Mesothelial cell of epicardium (in vitro differentiated cells): ENCODE measurements at regions not wholly inside any gene's neighbourhood (a gene's known extent, or its start where the extent isn't known, plus 50 kb on each side); places are given as distances from the start of the nearest gene placed in this dataset.

ENCODE experiments used
- DNase-seq, 2 experiments: peaks; one replicate each; pipeline ENCODE4 v3.0.0; 2021; ENCODE audit warnings: low spot score in 2 of 2; ENCODE audit not compliant: unreplicated experiment in 2 of 2
- H3K27ac Mint-ChIP-seq: 2 replicates; pipeline ENCODE4 v1.8.0; 2021; ENCODE audit warnings: mixed read lengths
- H3K27me3 Mint-ChIP-seq: 2 replicates; pipeline ENCODE4 v1.8.0; 2021; ENCODE audit warnings: low read depth, mixed read lengths
- H3K36me3 Mint-ChIP-seq: 2 replicates; pipeline ENCODE4 v1.8.0; 2021; ENCODE audit warnings: mixed read lengths
- H3K4me1 Mint-ChIP-seq: 2 replicates; pipeline ENCODE4 v1.8.0; 2021; ENCODE audit warnings: mixed read lengths
- H3K4me3 Mint-ChIP-seq: 2 replicates; pipeline ENCODE4 v1.8.0; 2021; ENCODE audit warnings: mild to moderate bottlenecking, moderate library complexity, mixed read lengths
- H3K9me3 Mint-ChIP-seq: 2 replicates; pipeline ENCODE4 v1.8.0; 2021; ENCODE audit warnings: mixed read lengths
- CTCF ChIP-seq: fragments of 200-600 bp; sonication (generic); IDR thresholded peaks from one replicate; pipeline ENCODE4 v1.5.0; 2021; ENCODE audit warnings: antibody characterized with exemption; ENCODE audit not compliant: unreplicated experiment

GRCh38 chr13:85287528-85287927 is 511.7 kb downstream of the SLITRK6 start:
- H3K27ac Mint-ChIP-seq = no peak overlapping the region
- H3K9me3 Mint-ChIP-seq = no peaks in the 10 kb centered on the region
- H3K4me1 Mint-ChIP-seq = peaks cover 16% of the 10 kb centered on the region
- H3K4me3 Mint-ChIP-seq = no peak overlapping the region
- DNase-seq = no peak
- no peak for TF ChIP-seq CTCF
- H3K27me3 Mint-ChIP-seq = no peaks in the 10 kb centered on the region
- H3K36me3 Mint-ChIP-seq = no peaks in the 10 kb centered on the region

GRCh38 chr13:85286081-85286480 is 513.1 kb downstream of the SLITRK6 start:
- Mint-ChIP-seq H3K4me1 (peaks cover 20% of the 10 kb centered on the region), H3K9me3 (no peaks in the 10 kb centered on the region), H3K36me3 (no peaks in the 10 kb centered on the region), H3K27ac (no peak overlapping the region), H3K4me3 (no peak overlapping the region), H3K27me3 (no peaks in the 10 kb centered on the region)
- no peak for DNase-seq
- TF ChIP-seq CTCF = no peak

GRCh38 chr13:85284349-85284748 is 514.9 kb downstream of the SLITRK6 start:
- Mint-ChIP-seq H3K27ac (no peak overlapping the region), H3K9me3 (no peaks in the 10 kb centered on the region), H3K27me3 (no peaks in the 10 kb centered on the region), H3K36me3 (no peaks in the 10 kb centered on the region), H3K4me1 (peaks cover 21% of the 10 kb centered on the region), H3K4me3 (no peak overlapping the region)
- no peak for DNase-seq
- no peak for TF ChIP-seq CTCF

- Mint-ChIP-seq H3K4me3 (no peak overlapping the region), H3K27me3 (no peaks in the 10 kb centered on the region), H3K9me3 (no peaks in the 10 kb centered on the region), H3K4me1 (peaks cover 25% of the 10 kb centered on the region), H3K27ac (peak overlapping the region; percentile 89), H3K36me3 (no peaks in the 10 kb centered on the region)
- no peak for DNase-seq
- no peak for TF ChIP-seq CTCF
Observed at GRCh38 chr13:85283408-85283807, 515.8 kb downstream of the SLITRK6 start.

- DNase-seq = no peak
- Mint-ChIP-seq H3K36me3 (no peaks in the 10 kb centered on the region), H3K27me3 (no peaks in the 10 kb centered on the region), H3K4me3 (no peak overlapping the region), H3K27ac (peak overlapping the region; percentile 89), H3K9me3 (no peaks in the 10 kb centered on the region), H3K4me1 (peaks cover 27% of the 10 kb centered on the region)
- no peak for TF ChIP-seq CTCF
Observed at GRCh38 chr13:85282876-85283275, 516.3 kb downstream of the SLITRK6 start.

- H3K4me1 Mint-ChIP-seq = peaks cover 45% of the 10 kb centered on the region
- H3K27ac Mint-ChIP-seq = peak overlapping the region; percentile 55
- peaks cover 3% of the 10 kb centered on the region for H3K36me3 Mint-ChIP-seq
Observed at GRCh38 chr13:85278851-85279250, 520.4 kb downstream of the SLITRK6 start.

More at GRCh38 chr13:85278851-85279250, 520.4 kb downstream of the SLITRK6 start:
- no peak for TF ChIP-seq CTCF
- Mint-ChIP-seq H3K27me3 (no peaks in the 10 kb centered on the region), H3K4me3 (no peak overlapping the region), H3K9me3 (no peaks in the 10 kb centered on the region)
- DNase-seq = no peak
